ENCODE measurements at regions not wholly inside any gene's neighbourhood (a gene's known extent, or its start where the extent isn't known, plus 50 kb on each side); places are given as distances from the start of the nearest gene placed in this dataset.

GRCh38 chr22:49022816-49023160 lies 804.9 kb downstream of the BRD1 start:
- Histone ChIP-seq H3K9me3 (ENCODE audit: low read length) (no peaks in the 10 kb centered on the region), H3K4me1 (ENCODE audit: insufficient read depth, low read length) (no peaks in the 10 kb centered on the region), H3K36me3 (ENCODE audit: insufficient read depth, low read length) (no peaks in the 10 kb centered on the region), H3K27me3 (ENCODE audit: control insufficient read depth in 1 of 2, insufficient read depth in 2 of 2, low read length in 2 of 2) (peaks cover 0 to 3% of the 10 kb centered on the region in 2 donors), H3K27ac (ENCODE audit: low read depth, low read length) (no peak overlapping the region), H3K4me3 (ENCODE audit: low read depth in 1 of 2, low read length in 2 of 2) (no peak overlapping the region), H3K9ac (ENCODE audit: low read length) (no peak overlapping the region)

DNA sequence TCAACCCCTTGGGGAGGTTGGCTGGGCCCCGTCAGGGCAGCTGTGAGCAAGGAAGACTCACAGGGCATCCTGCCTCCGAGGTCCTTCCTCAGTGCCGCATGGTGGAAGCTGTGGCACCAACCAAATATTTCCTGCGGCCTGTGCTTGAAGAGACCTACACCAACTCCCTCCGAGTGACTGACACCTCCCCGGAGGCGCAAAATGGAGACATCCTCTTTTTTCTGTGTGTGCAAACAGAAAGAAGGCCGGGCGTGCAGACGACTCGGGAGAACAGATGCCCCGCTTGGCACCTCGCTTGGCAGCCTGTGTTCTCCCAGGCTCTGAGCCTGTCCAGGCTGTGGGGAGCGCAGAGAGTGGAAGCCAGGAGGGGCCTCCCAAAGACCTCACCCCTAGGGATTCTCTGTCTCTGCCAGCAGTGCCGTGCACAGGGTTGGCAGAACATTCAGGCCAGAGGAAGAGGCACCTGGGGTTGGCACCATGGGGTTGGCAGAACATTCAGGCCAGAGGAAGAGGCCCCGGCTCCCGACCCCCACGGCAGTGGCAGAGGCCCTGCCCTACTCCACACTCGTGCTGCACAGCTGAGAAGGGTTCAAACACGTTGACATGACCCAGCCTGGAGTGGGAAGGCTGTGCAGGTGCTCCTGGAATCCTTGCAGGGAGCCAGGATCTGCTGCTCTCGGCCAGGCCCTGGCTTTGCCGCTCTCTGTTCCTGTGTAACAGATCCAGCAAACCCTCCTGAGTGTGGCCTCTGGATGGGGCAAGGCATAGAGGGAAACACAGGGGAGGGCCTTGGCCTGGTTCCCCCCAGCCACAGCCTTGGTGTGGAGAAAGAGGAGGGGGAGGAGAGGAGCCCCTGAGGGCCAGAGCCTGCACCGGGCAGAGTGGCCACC lies 805.5 kb downstream of the BRD1 start:
- Histone ChIP-seq H3K4me3 (ENCODE audit: low read depth in 1 of 2, low read length in 2 of 2) (no peak overlapping the region), H3K4me1 (ENCODE audit: insufficient read depth, low read length) (no peaks in the 10 kb centered on the region), H3K9me3 (ENCODE audit: low read length) (no peaks in the 10 kb centered on the region), H3K9ac (ENCODE audit: low read length) (no peak overlapping the region), H3K27ac (ENCODE audit: low read depth, low read length) (no peak overlapping the region), H3K36me3 (ENCODE audit: insufficient read depth, low read length) (no peaks in the 10 kb centered on the region), H3K27me3 (ENCODE audit: control insufficient read depth in 1 of 2, insufficient read depth in 2 of 2, low read length in 2 of 2) (peaks cover 0 to 3% of the 10 kb centered on the region in 2 donors)

GRCh38 chr22:49021131-49021925 lies 806.3 kb downstream of the BRD1 start:
- H3K27ac ChIP-seq (ENCODE audit: low read depth, low read length) = no peak overlapping the region
- no peaks in the 10 kb centered on the region for H3K9me3 ChIP-seq (ENCODE audit: low read length)
- H3K36me3 ChIP-seq (ENCODE audit: insufficient read depth, low read length) = no peaks in the 10 kb centered on the region
- no peak overlapping the region for H3K9ac ChIP-seq (ENCODE audit: low read length)
- H3K4me3 ChIP-seq (ENCODE audit: low read depth in 1 of 2, low read length in 2 of 2) = no peak overlapping the region
- peaks cover 0 to 3% of the 10 kb centered on the region in 2 donors for H3K27me3 ChIP-seq (ENCODE audit: control insufficient read depth in 1 of 2, insufficient read depth in 2 of 2, low read length in 2 of 2)
- no peaks in the 10 kb centered on the region for H3K4me1 ChIP-seq (ENCODE audit: insufficient read depth, low read length)

DNA sequence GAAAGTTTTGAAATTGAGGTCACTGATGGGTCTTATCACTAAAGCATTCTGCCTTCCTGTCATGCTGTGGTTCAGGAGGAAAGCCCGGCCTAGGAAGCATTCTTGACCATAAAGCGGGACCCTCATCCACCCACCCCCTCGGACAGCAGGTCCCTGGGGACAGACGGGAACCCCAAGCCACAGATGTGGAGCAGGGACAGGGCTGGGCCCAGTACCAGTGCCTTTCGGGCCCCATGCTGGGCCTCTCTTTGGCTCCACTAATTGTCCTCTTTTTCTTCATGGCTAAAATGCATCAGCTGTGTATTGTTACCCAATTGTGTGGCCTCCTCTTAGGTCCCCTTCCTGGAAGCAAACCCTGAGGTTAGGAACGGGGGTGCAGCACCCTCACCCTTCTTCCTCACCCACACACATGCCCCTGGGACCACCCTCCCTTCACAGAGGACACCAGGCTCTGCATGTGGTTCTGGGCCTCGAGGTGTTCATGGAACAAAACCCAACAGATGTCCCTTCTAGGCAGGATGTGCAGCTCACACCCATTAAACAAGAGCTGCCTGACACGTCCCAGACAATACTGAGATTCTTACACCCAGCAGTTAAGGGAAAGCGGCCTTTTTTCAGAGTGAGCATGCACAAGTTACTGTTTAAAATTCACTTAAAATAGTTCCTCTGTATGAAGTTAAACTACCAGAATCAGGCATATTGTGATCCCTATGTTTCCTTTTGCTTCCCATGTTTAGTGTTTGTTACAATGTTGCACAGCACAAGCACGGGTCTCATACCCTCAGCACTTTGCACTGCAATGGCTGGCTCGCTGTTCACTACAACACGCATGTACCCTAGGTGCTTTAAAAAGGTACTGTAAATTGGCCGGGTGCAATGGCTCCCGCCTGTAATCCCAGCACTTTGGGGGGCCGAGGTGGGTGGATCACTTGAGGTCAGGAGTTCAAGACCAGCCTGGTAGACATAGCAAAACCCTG lies 807.6 kb downstream of the BRD1 start:
- no peaks in the 10 kb centered on the region for H3K4me1 ChIP-seq (ENCODE audit: insufficient read depth, low read length)
- peaks cover 0 to 3% of the 10 kb centered on the region in 2 donors for H3K27me3 ChIP-seq (ENCODE audit: control insufficient read depth in 1 of 2, insufficient read depth in 2 of 2, low read length in 2 of 2)
- H3K36me3 ChIP-seq (ENCODE audit: insufficient read depth, low read length) = no peaks in the 10 kb centered on the region
- H3K27ac ChIP-seq (ENCODE audit: low read depth, low read length) = no peak overlapping the region
- H3K9ac ChIP-seq (ENCODE audit: low read length) = no peak overlapping the region
- H3K4me3 ChIP-seq (ENCODE audit: low read depth in 1 of 2, low read length in 2 of 2) = no peak overlapping the region
- H3K9me3 ChIP-seq (ENCODE audit: low read length) = no peaks in the 10 kb centered on the region

DNA sequence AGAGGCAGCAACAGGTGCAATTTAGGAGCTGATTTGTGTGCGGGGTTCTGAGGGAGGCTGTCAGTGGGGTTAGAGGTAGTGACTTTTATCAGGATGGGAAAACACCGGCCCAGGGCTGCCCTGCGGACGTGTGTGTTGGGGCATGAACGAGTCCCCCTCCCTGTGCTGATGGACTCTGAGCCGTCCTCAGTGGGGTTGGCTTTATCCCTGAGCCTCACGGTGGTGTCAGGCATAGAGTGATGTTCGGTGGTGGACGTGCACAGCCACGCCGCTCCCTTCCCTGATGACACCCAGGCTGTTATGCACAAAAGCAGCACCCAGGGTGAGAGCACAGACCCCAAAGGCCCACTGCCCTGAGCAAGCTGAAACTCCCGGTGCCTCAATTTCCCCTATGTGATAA lies 809.1 kb downstream of the BRD1 start:
- no peaks in the 10 kb centered on the region for H3K27me3 ChIP-seq (ENCODE audit: control insufficient read depth in 1 of 2, insufficient read depth in 2 of 2, low read length in 2 of 2)
- no peak overlapping the region for H3K27ac ChIP-seq (ENCODE audit: low read depth, low read length)
- no peaks in the 10 kb centered on the region for H3K9me3 ChIP-seq (ENCODE audit: low read length)
- no peak overlapping the region for H3K9ac ChIP-seq (ENCODE audit: low read length)
- no peaks in the 10 kb centered on the region for H3K36me3 ChIP-seq (ENCODE audit: insufficient read depth, low read length)
- H3K4me3 ChIP-seq (ENCODE audit: low read depth in 1 of 2, low read length in 2 of 2) = no peak overlapping the region
- no peaks in the 10 kb centered on the region for H3K4me1 ChIP-seq (ENCODE audit: insufficient read depth, low read length)

DNA sequence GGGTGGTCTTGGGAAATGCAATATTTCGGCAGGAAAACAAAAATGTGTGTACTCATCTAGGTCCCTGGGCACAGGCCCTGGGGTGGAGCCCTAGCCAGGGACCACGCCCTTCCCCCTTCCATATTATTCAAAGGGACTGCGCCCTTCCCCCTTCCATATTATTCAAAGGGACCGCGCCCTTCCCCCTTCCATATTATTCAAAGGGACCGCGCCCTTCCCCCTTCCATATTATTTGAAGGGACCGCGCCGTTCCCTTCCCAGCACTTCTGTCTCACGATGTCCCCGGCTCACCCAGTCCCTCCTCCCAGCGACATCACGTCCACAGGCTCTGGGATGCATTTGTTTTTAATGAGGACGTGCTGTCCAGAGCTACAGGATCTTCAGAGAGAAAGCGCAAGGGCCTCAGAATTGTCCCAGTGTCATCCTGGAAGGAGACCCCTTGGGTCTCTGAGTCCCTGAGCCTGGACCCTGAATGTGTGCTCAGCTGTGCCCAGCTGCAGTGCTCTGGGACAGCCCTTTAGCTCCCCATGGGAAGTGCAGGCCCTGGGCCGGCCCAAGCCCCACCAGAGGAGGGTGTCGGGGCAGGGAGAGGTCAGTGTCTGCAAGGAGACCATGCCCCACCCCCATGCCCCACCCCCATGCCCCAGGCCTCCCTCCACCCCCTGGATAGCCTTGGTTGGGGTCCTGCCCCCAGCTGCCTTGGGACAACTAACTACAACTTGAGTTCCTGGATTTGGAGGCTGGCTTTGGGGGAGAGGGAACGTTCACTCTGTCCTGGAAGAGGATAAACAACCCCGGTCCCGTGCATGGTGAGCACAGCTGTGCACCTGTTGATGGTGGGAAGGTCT lies 810.0 kb downstream of the BRD1 start:
- no peaks in the 10 kb centered on the region for H3K9me3 ChIP-seq (ENCODE audit: low read length)
- no peak overlapping the region for H3K27ac ChIP-seq (ENCODE audit: low read depth, low read length)
- H3K4me3 ChIP-seq (ENCODE audit: low read depth in 1 of 2, low read length in 2 of 2) = no peak overlapping the region
- H3K9ac ChIP-seq (ENCODE audit: low read length) = no peak overlapping the region
- no peaks in the 10 kb centered on the region for H3K4me1 ChIP-seq (ENCODE audit: insufficient read depth, low read length)
- H3K27me3 ChIP-seq (ENCODE audit: control insufficient read depth in 1 of 2, insufficient read depth in 2 of 2, low read length in 2 of 2) = no peaks in the 10 kb centered on the region
- no peaks in the 10 kb centered on the region for H3K36me3 ChIP-seq (ENCODE audit: insufficient read depth, low read length)

- Histone ChIP-seq H3K27me3 (ENCODE audit: control insufficient read depth in 1 of 2, insufficient read depth in 2 of 2, low read length in 2 of 2) (no peaks in the 10 kb centered on the region), H3K9ac (ENCODE audit: low read length) (no peak overlapping the region), H3K27ac (ENCODE audit: low read depth, low read length) (no peak overlapping the region), H3K9me3 (ENCODE audit: low read length) (no peaks in the 10 kb centered on the region), H3K36me3 (ENCODE audit: insufficient read depth, low read length) (no peaks in the 10 kb centered on the region), H3K4me3 (ENCODE audit: low read depth in 1 of 2, low read length in 2 of 2) (no peak overlapping the region), H3K4me1 (ENCODE audit: insufficient read depth, low read length) (no peaks in the 10 kb centered on the region)
Measured at GRCh38 chr22:49016909-49017481, 810.7 kb downstream of the BRD1 start.

- peaks cover 0 to 5% of the 10 kb centered on the region in 2 donors for H3K27me3 ChIP-seq (ENCODE audit: control insufficient read depth in 1 of 2, insufficient read depth in 2 of 2, low read length in 2 of 2)
- H3K27ac ChIP-seq (ENCODE audit: low read depth, low read length) = no peak overlapping the region
- no peak overlapping the region for H3K4me3 ChIP-seq (ENCODE audit: low read depth in 1 of 2, low read length in 2 of 2)
Measured at GRCh38 chr22:49015993-49016908, 811.4 kb downstream of the BRD1 start.

DNA sequence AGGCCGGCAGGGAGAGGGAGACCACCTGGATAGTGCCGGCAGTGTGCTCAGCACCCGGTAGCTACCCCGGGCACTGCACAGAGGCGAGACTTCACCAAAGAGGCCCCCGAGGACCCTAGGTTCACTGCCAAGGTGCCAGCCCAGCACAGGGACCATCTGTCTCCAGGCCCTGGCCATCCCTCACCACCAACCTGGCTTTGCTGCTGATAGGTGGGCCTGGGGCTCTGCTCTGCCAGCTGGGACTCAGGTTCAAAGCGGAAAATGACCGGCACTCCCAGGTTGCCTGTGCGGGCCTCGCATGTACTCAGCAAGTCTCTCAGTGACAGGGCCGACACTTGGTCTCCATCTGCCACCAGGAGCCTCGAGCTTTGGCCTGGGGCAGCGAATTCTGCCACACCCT lies 812.2 kb downstream of the BRD1 start:
- H3K4me1 ChIP-seq (ENCODE audit: insufficient read depth, low read length) = no peaks in the 10 kb centered on the region
- no peak overlapping the region for H3K27ac ChIP-seq (ENCODE audit: low read depth, low read length)

More at GRCh38 chr22:49015993-49016908, 811.4 kb downstream of the BRD1 start:
- Histone ChIP-seq H3K4me1 (ENCODE audit: insufficient read depth, low read length) (no peaks in the 10 kb centered on the region), H3K9ac (ENCODE audit: low read length) (no peak overlapping the region), H3K9me3 (ENCODE audit: low read length) (no peaks in the 10 kb centered on the region), H3K36me3 (ENCODE audit: insufficient read depth, low read length) (no peaks in the 10 kb centered on the region)

More for the DNA sequence above, 812.2 kb downstream of the BRD1 start:
- H3K9me3 ChIP-seq (ENCODE audit: low read length) = no peaks in the 10 kb centered on the region
- H3K9ac ChIP-seq (ENCODE audit: low read length) = no peak overlapping the region
- no peak overlapping the region for H3K4me3 ChIP-seq (ENCODE audit: low read depth in 1 of 2, low read length in 2 of 2)
- H3K36me3 ChIP-seq (ENCODE audit: insufficient read depth, low read length) = no peaks in the 10 kb centered on the region
- peaks cover 0 to 7% of the 10 kb centered on the region in 2 donors for H3K27me3 ChIP-seq (ENCODE audit: control insufficient read depth in 1 of 2, insufficient read depth in 2 of 2, low read length in 2 of 2)
